GOT3 (cell line): ENCODE measurements at regions not wholly inside any gene's neighbourhood (a gene's known extent, or its start where the extent isn't known, plus 50 kb on each side); places are given as distances from the start of the nearest gene placed in this dataset.
"Not testable (repeated sequence)": the region's sequence is repeated elsewhere in the genome, so short reads cannot be mapped to it uniquely, and the experiment has no call there.

Experiments used
- DNase-seq: peaks from one replicate; lab custom pipeline; 2025; ENCODE audit warnings: mixed read lengths; lab: John Stamatoyannopoulos, UW

GRCh38 chr2:53536583-53537361, 230.8 kb upstream of the CHAC2 start:
- no peak for DNase-seq

- no peak for DNase-seq
Observed at GRCh38 chr2:53535234-53535840, 232.3 kb upstream of the CHAC2 start.

DNA sequence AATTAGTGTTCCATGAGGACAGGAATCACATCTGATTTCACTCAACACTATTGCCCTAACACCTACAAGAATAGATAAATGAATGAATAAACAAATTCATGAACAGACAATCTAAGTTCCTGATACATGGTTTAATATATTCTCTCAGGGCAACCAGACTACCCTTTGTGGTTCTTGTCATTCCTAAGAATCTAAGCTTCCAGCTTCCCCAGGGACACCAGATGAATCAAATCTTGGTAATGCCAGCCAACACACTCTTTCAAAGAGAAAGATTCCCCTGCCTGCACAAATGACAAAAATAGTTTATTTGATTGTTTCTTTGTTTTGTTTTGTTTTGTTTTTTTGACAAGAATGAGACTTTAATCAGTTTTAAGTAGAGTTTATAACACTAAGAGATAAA, 237.5 kb upstream of the CHAC2 start:
- DNase-seq, result no peak

GRCh38 chr2:53527056-53527455, 240.5 kb upstream of the CHAC2 start:
- DNase-seq, result no peak

GRCh38 chr2:53519918-53520841, 247.4 kb upstream of the CHAC2 start:
- DNase-seq, result no peak

DNA sequence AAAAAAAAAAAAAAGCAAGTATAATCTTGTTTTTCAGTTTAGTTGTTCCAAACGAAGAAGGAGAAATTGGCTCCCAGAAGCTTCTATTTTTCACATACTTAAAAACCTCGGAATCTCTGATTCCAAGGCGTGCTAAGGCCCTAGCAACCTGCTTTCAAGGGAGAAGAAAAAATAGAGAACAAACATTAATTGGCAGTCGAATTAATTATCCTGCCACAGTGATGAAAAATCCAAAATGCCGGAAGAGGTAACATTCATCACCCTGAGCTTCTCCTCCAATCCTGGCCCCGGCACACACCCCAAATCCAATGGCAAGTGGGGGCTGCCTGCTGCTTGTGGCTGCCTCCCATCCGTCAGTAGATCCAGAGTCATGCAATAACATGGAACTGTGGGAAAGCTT, 250.2 kb upstream of the CHAC2 start:
- no peak for DNase-seq

GRCh38 chr2:53516650-53517049, 251.0 kb upstream of the CHAC2 start:
- no peak for DNase-seq

- no peak for DNase-seq
Observed at GRCh38 chr2:53515435-53516332, 251.9 kb upstream of the CHAC2 start.

- no peak for DNase-seq
Observed at GRCh38 chr2:53513167-53513666, 254.4 kb upstream of the CHAC2 start.

DNA sequence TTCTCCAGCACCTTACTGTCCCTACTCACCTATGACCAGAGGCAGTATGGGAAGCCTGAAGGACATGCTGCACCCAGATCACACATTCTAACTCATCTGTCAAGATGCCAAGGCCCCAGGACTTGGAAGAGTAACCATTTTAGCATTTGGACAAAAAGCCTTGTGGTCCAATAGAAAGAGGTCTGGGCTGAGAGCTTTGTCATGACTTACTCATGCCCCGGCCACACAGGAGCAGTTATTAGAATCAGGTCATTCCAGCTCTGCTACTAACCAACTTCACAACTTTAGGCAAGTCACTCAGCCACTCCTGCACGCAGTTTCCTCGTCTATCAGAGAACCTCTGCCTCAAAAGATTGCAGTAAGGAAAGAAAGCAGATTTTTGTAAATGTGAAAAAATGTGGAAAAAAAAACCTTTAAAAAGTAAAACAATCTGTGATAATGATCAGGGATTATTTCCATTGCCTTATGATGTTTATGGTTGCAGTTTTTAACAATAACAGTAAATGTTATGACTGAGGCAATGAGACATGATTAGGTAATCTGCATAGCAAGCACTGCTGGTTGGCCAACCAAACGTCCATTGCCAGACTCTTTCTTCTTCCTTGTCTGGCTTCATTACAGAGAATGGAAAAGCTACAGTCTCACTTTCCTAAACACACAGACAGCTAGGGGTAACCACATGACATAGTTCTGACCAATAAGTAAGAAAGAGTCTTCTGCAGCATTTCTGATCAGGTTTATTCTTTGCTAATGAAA, 255.4 kb upstream of the CHAC2 start:
- DNase-seq, result no peak

GRCh38 chr2:53511549-53511948, 256.1 kb upstream of the CHAC2 start:
- no peak for DNase-seq

DNA sequence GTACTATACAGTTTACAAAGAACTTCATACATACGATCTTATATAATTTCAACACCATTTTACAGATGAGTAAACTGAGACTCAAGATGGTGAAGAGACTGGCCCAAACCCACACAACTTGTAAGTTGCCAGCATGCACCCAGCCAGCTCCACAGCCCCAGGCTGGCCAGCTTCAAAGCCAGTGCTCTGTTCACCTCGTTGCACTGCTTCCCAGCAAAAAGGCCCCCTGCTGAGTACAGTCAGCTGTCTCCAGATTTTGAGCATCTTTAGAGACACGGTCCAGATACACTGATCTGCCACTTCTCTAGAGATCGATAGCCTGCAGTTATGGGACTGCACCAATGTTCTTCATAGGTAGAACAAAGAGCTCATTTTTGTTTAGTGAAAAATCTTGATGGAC, 257.2 kb upstream of the CHAC2 start:
- no peak for DNase-seq

DNA sequence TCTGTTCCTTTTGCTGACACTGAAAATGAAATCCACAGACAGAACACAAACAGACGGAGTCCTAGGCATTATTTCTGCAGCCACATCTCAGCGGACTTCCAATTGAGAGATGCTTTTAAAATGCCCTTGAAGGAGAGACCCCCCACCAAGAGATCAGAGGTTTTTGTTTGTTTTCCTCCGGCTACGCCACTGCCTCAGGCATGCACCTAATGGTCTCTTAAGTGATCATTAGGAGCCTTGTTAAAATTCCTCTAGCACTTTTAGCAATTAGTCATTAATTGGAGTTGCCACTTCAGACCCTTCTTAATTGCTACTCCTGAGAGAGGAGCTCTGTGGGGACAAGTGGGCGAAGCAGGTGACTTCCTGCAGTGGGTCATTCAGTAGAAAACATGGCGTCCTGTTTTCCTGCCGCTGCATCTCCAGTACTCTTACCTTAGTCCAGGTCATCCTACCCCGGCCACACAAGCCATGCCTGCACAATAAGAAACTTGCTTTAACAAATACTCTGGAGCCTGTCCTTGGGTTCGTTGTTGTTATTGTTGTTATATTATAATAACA, 257.7 kb upstream of the CHAC2 start:
- DNase-seq, result no peak

- DNase-seq, result no peak
Observed at GRCh38 chr2:53508667-53509066, 258.9 kb upstream of the CHAC2 start.

DNA sequence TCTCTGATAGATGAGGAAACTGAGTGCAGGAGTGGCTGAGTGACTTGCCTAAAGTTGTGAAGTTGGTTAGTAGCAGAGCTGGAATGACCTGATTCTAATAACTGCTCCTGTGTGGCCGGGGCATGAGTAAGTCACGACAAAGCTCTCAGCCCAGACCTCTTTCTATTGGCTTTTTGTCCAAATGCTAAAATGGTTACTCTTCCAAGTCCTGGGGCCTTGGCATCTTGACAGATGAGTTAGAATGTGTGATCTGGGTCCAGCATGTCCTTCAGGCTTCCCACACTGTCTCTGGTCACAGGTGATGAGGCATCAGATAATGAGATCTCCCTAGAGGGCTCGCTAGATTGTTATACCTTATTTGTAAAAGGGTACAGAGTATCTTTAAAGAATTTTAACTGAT, 260.5 kb upstream of the CHAC2 start:
- not testable (repeated sequence) for DNase-seq

GRCh38 chr2:53505826-53506225, 261.8 kb upstream of the CHAC2 start:
- DNase-seq, result no peak

- no peak for DNase-seq
Observed at GRCh38 chr2:53504507-53504906, 263.1 kb upstream of the CHAC2 start.

DNA sequence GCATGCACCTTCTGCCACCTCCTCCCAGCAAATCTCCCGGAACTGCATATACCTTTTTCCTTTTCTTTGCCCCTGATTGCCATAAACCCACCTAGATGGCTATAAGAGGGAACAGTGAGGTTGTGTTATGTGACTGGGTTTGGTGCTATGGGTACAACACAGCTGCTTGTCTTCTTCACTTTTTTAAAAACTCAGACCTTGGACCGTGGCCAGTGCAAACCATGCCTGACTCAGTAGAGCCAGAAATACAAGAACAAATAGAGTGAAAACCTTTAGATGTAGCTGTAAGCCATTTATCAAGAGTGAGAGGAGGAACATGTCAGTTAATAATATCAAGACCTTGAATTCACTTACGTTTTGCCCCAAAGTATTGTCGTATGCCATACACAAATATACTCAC, 267.4 kb upstream of the CHAC2 start:
- DNase-seq, result no peak

DNA sequence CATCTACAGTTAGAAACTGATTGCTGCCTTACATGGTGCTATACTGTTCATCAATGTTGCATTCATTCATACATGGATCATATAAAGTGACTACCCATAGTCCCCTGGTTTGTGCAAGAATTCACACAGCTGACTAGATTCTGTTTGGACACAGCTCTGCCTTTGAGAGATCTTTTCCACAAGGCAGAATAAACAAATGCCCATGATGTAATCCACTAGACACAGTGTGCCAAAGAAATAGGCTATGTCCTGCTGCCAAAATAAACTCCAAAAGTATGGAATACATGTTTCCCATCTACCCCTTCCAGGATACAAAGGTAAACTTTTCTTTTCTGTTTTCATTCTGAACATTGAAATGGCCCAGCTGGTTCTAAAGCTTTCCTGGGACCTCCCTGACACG, 269.4 kb upstream of the CHAC2 start:
- no peak for DNase-seq

DNA sequence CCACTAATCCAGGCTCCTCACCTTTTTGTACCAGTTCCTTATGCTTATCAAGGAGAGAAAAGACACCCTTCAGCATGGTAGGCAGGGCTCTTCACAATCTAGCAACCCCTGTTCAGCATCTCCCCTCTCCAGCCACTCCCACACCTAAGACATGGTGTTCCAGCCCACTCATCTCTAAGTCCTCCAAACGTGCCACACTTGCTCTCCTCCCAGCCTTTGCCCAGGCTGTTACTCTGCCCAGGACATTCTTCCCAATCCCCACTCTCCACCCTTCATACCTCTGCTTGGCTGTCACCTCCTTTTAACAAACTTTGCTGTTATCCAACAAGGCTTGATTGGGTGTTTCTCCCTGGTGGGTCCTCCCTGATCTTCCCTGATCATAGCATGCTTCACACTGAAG, 270.6 kb upstream of the CHAC2 start:
- DNase-seq, result no peak
